ENCODE measurements at regions not wholly inside any gene's neighbourhood (a gene's known extent, or its start where the extent isn't known, plus 50 kb on each side); places are given as distances from the start of the nearest gene placed in this dataset.

DNA sequence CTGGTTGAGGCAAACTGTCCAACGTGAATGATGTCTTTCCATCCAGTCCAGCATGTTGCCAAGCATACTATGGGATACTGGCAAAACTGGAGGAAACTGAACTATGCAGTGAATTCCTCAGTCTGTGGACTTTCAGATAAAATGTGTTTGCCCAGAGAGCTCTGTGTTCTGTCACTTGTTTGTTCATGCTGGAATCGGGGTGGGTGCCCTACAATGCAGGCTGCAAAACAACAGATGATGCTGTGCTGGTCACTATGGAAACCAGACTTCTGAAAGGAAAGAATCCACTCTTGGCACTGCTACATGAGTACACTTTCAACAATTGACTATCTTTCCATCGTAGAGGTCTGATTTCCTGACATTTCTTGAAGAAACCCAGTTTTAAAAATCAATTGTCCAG is 272.5 kb upstream of the ARHGEF26 start:
- TF ChIP-seq CEBPB (IDR thresholded peaks at IDR 0.05; ENCODE audit: borderline replicate concordance in 1 of 2, low read depth in 2 of 2, low read length in 2 of 2) (no peak), POLR2AphosphoS5 (IDR thresholded peaks at IDR 0.05; ENCODE audit: low read length) (no peak)
- TF ChIP-seq, protein P1, sequence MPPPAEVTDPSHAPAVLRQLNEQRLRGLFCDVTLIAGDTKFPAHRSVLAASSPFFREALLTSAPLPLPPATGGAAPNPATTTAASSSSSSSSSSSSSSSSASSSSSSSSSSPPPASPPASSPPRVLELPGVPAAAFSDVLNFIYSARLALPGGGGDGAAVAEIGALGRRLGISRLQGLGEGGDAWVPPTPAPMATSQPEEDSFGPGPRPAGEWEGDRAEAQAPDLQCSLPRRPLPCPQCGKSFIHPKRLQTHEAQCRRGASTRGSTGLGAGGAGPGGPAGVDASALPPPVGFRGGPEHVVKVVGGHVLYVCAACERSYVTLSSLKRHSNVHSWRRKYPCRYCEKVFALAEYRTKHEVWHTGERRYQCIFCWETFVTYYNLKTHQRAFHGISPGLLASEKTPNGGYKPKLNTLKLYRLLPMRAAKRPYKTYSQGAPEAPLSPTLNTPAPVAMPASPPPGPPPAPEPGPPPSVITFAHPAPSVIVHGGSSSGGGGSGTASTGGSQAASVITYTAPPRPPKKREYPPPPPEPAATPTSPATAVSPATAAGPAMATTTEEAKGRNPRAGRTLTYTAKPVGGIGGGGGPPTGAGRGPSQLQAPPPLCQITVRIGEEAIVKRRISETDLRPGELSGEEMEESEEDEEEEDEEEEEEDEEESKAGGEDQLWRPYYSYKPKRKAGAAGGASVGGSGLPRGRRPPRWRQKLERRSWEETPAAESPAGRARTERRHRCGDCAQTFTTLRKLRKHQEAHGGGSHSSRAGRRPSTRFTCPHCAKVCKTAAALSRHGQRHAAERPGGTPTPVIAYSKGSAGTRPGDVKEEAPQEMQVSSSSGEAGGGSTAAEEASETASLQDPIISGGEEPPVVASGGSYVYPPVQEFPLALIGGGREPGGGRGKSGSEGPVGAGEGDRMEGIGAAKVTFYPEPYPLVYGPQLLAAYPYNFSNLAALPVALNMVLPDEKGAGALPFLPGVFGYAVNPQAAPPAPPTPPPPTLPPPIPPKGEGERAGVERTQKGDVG (CRISPR knock-in tag; IDR thresholded peaks at IDR 0.05): no peak

Measured in GM12878 (cell line).